ENCODE measurements at regions not wholly inside any gene's neighbourhood (a gene's known extent, or its start where the extent isn't known, plus 50 kb on each side); places are given as distances from the start of the nearest gene placed in this dataset.
A peak's percentile ranks its signal among the peaks of the same experiment; 100 is the strongest.
"Not testable (repeated sequence)": the region's sequence is repeated elsewhere in the genome, so short reads cannot be mapped to it uniquely, and the experiment has no call there.

- DNase-seq (ENCODE audit: low read depth) = no peak
These were observed 50.9 kb downstream of the ANXA2R start for GRCh38 chr5:42989190-42989589.

- DNase-seq (ENCODE audit: low read depth) = no peak
These were observed 51.6 kb downstream of the ANXA2R start for GRCh38 chr5:42988568-42988967.

- peak; percentile 65 for DNase-seq (ENCODE audit: low read depth)
These were observed 54.7 kb downstream of the ANXA2R start for GRCh38 chr5:42985129-42986037.

- DNase-seq (ENCODE audit: low read depth) = peak; percentile 8
These were observed 55.8 kb downstream of the ANXA2R start for GRCh38 chr5:42984307-42984706.

GRCh38 chr5:42982107-42982622 is 58.0 kb downstream of the ANXA2R start:
- DNase-seq (ENCODE audit: low read depth) = peak; percentile 16

GRCh38 chr5:42981417-42982106 is 58.6 kb downstream of the ANXA2R start:
- not testable (repeated sequence) for DNase-seq (ENCODE audit: low read depth)

- DNase-seq (ENCODE audit: low read depth) = not testable (repeated sequence)
These were observed 59.1 kb downstream of the ANXA2R start for GRCh38 chr5:42981015-42981414.

GRCh38 chr5:42980391-42980790 is 59.7 kb downstream of the ANXA2R start:
- DNase-seq (ENCODE audit: low read depth) = not testable (repeated sequence)

- DNase-seq (ENCODE audit: low read depth) = not testable (repeated sequence)
These were observed 60.9 kb downstream of the ANXA2R start for GRCh38 chr5:42979242-42979641.

GRCh38 chr5:42974536-42974935 is 65.6 kb downstream of the ANXA2R start:
- peak; percentile 51 for DNase-seq (ENCODE audit: low read depth)

GRCh38 chr5:42970636-42971559 is 69.2 kb downstream of the ANXA2R start:
- DNase-seq (ENCODE audit: low read depth) = peak; percentile 25

GRCh38 chr5:42965934-42966333 is 74.2 kb downstream of the ANXA2R start:
- no peak for DNase-seq (ENCODE audit: low read depth)

- no peak for DNase-seq (ENCODE audit: low read depth)
These were observed 76.7 kb downstream of the ANXA2R start for GRCh38 chr5:42963412-42963811.

- no peak for DNase-seq (ENCODE audit: low read depth)
These were observed 78.0 kb downstream of the ANXA2R start for GRCh38 chr5:42962124-42962523.

GRCh38 chr5:42960506-42960905 is 79.6 kb downstream of the ANXA2R start:
- no peak for DNase-seq (ENCODE audit: low read depth)

GRCh38 chr5:42956551-42956950 is 83.6 kb downstream of the ANXA2R start:
- no peak for DNase-seq (ENCODE audit: low read depth)

GRCh38 chr5:42953041-42953440 is 87.1 kb downstream of the ANXA2R start:
- DNase-seq (ENCODE audit: low read depth) = no peak

- no peak for DNase-seq (ENCODE audit: low read depth)
These were observed 87.5 kb downstream of the ANXA2R start for GRCh38 chr5:42952578-42952974.

- DNase-seq (ENCODE audit: low read depth) = peak; percentile 48
These were observed 88.8 kb downstream of the ANXA2R start for GRCh38 chr5:42951293-42951840.

- DNase-seq (ENCODE audit: low read depth) = peak; percentile 100
These were observed 89.4 kb downstream of the ANXA2R start for GRCh38 chr5:42950456-42951292.

GRCh38 chr5:42950116-42950455 is 90.0 kb downstream of the ANXA2R start:
- no peak for DNase-seq (ENCODE audit: low read depth)

All from EH (cell line).